ENCODE measurements at regions not wholly inside any gene's neighbourhood (a gene's known extent, or its start where the extent isn't known, plus 50 kb on each side); places are given as distances from the start of the nearest gene placed in this dataset.

DNA sequence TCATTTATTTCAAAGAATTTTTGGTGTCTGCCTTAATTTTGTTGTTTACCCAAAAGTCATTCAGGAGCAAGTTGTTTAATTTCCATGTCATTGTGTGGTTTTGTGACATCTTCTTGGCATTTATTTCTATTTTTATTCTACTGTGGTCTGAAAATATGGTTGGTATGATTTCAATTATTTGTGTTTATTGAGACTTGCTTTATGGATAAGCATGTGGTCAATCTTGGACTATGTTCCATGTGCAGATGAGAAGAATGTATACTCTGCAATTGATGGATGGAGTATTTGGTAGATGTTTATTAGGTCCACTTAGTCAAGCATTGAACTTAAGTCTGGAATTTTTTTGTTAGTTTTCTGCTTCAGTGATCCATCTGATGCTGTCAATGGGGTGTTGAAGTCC, 383.0 kb downstream of the PMP22 start:
- Histone ChIP-seq H4K8ac (ENCODE audit: low read depth, low read length) (no peak overlapping the region), H2AK5ac (ENCODE audit: low read length) (no peak overlapping the region), H3K23ac (ENCODE audit: low read length) (no peak overlapping the region), H4K91ac (ENCODE audit: low read depth, low read length) (no peak overlapping the region), H3K9ac (ENCODE audit: low read length) (no peak overlapping the region), H3K79me1 (ENCODE audit: low read length) (no peaks in the 10 kb centered on the region), H3K4me2 (ENCODE audit: low read length) (no peak overlapping the region), H3K4me3 (ENCODE audit: low read depth, low read length) (no peak overlapping the region), H2BK120ac (ENCODE audit: insufficient read depth, low read length, poor library complexity) (no peak overlapping the region), H3K27ac (ENCODE audit: low read depth, low read length) (no peak overlapping the region), H3K4me1 (ENCODE audit: control insufficient read depth in 1 of 2, insufficient read depth in 2 of 2, low read length in 2 of 2) (no peaks in the 10 kb centered on the region), H2BK5ac (ENCODE audit: low read depth, low read length, poor library complexity) (no peak overlapping the region), H4K12ac (ENCODE audit: low read depth, low read length) (no peak overlapping the region), H3K9me3 (ENCODE audit: insufficient read depth, low read depth, low read length) (peaks cover 8% of the 10 kb centered on the region), H3K27me3 (ENCODE audit: insufficient read depth, low read length) (no peaks in the 10 kb centered on the region), H3K4ac (ENCODE audit: low read depth, low read length) (no peak overlapping the region), H3K18ac (ENCODE audit: low read length) (no peak overlapping the region), H3K36me3 (ENCODE audit: control insufficient read depth in 1 of 2, insufficient read depth in 2 of 2, low read length in 2 of 2) (no peaks in the 10 kb centered on the region), H3K14ac (ENCODE audit: low read length) (no peak overlapping the region), H2AFZ (ENCODE audit: insufficient read depth, low read length, poor library complexity) (no peak overlapping the region), H2BK12ac (ENCODE audit: low read length) (no peak overlapping the region), H3K79me2 (ENCODE audit: control insufficient read depth, insufficient read depth, low read length, poor library complexity) (no peaks in the 10 kb centered on the region)
- no peak for DNase-seq

DNA sequence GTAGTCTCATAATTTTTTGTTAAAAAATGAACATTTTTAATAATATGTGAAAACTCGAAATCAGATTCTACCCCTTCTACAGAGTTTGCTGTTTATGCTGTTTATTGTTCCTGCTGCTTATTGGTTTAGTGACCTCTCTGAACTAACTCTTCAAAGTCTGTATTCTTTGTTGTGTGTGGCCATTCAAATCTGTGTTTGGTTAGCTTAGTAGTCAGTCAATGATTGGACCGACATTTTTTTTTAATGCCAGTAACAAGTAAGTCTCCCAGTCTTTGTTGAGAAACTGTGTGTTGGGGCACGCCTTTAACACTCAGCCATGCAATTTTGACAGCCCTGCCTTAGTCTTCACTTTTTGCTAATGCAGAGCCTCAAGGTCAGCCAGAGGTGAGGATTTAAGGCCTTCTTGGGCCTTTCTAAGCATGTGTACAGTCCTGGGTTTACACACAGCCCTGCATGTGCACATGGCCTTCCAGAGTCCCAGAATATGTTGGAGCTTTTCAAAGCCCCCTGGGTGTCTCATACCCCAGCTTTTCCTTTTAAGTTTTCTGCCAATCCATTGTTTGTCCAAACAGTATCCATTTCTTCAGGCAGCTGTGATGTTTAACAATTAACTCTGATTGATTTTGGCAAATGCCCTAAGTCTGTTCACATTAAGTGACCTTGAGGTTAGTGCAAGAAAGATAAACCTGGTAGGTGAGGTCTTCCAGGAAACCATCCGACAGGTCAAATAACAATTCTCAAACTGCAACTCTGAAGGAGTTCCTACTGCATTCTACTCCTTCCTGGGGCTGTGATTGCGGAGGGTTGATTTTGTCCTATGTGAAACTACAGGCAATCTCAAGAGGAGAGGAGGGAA, 389.3 kb downstream of the PMP22 start:
- H3K9ac ChIP-seq (ENCODE audit: low read length), result no peak overlapping the region
- H3K79me1 ChIP-seq (ENCODE audit: low read length), result no peaks in the 10 kb centered on the region
- H2BK5ac ChIP-seq (ENCODE audit: low read depth, low read length, poor library complexity), result no peak overlapping the region
- H4K8ac ChIP-seq (ENCODE audit: low read depth, low read length), result no peak overlapping the region
- no CpG with 5 or more reads among the region's 5 CpGs for WGBS (ENCODE audit: extremely low coverage, insufficient coverage, insufficient read length)
- H3K18ac ChIP-seq (ENCODE audit: low read length), result no peak overlapping the region
- no peak overlapping the region for H2BK12ac ChIP-seq (ENCODE audit: low read length)
- H3K27me3 ChIP-seq (ENCODE audit: insufficient read depth, low read length), result peaks cover 3% of the 10 kb centered on the region
- H3K4me3 ChIP-seq (ENCODE audit: low read depth, low read length), result no peak overlapping the region
- no peak overlapping the region for H2BK120ac ChIP-seq (ENCODE audit: insufficient read depth, low read length, poor library complexity)
- no peak overlapping the region for H4K91ac ChIP-seq (ENCODE audit: low read depth, low read length)
- no peaks in the 10 kb centered on the region for H3K4me1 ChIP-seq (ENCODE audit: control insufficient read depth in 1 of 2, insufficient read depth in 2 of 2, low read length in 2 of 2)
- DNase-seq, result no peak
- H2AK5ac ChIP-seq (ENCODE audit: low read length), result no peak overlapping the region
- no peaks in the 10 kb centered on the region for H3K9me3 ChIP-seq (ENCODE audit: insufficient read depth, low read depth, low read length)
- no peak overlapping the region for H2AFZ ChIP-seq (ENCODE audit: insufficient read depth, low read length, poor library complexity)
- no peaks in the 10 kb centered on the region for H3K79me2 ChIP-seq (ENCODE audit: control insufficient read depth, insufficient read depth, low read length, poor library complexity)
- no peaks in the 10 kb centered on the region for H3K36me3 ChIP-seq (ENCODE audit: control insufficient read depth in 1 of 2, insufficient read depth in 2 of 2, low read length in 2 of 2)
- H3K4me2 ChIP-seq (ENCODE audit: low read length), result no peak overlapping the region
- H3K14ac ChIP-seq (ENCODE audit: low read length), result no peak overlapping the region
- H4K12ac ChIP-seq (ENCODE audit: low read depth, low read length), result no peak overlapping the region
- no peak overlapping the region for H3K27ac ChIP-seq (ENCODE audit: low read depth, low read length)
- H3K4ac ChIP-seq (ENCODE audit: low read depth, low read length), result no peak overlapping the region
- H3K23ac ChIP-seq (ENCODE audit: low read length), result no peak overlapping the region

DNA sequence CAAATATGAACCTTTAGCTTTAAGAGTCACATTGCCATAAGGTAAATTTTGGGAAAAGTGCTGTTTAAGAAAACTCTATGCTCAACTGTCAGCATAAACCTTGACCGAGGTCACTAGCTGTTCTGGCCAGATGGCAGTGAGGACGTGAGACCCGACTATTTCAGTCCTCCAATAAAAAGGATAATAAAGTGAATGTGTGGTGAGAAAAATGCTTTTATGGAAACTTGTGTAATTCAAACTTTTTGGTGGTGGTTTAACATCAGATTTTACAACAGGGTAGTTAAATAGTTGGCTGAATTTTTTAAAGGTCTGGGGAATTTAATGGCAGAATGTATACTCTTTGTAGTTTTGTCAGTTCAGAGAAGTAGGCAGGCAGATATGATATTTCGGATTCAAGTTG, 391.1 kb downstream of the PMP22 start:
- Histone ChIP-seq H3K27ac (ENCODE audit: low read depth, low read length) (no peak overlapping the region), H2AK5ac (ENCODE audit: low read length) (no peak overlapping the region), H4K12ac (ENCODE audit: low read depth, low read length) (no peak overlapping the region), H3K79me1 (ENCODE audit: low read length) (no peaks in the 10 kb centered on the region), H3K18ac (ENCODE audit: low read length) (no peak overlapping the region), H3K4ac (ENCODE audit: low read depth, low read length) (no peak overlapping the region), H3K9me3 (ENCODE audit: insufficient read depth, low read depth, low read length) (no peaks in the 10 kb centered on the region), H2BK120ac (ENCODE audit: insufficient read depth, low read length, poor library complexity) (no peak overlapping the region), H3K4me3 (ENCODE audit: low read depth, low read length) (no peak overlapping the region), H3K14ac (ENCODE audit: low read length) (no peak overlapping the region), H4K8ac (ENCODE audit: low read depth, low read length) (no peak overlapping the region), H3K9ac (ENCODE audit: low read length) (no peak overlapping the region), H2BK12ac (ENCODE audit: low read length) (no peak overlapping the region), H3K4me2 (ENCODE audit: low read length) (no peak overlapping the region), H4K91ac (ENCODE audit: low read depth, low read length) (no peak overlapping the region), H3K79me2 (ENCODE audit: control insufficient read depth, insufficient read depth, low read length, poor library complexity) (no peaks in the 10 kb centered on the region), H3K23ac (ENCODE audit: low read length) (no peak overlapping the region), H3K36me3 (ENCODE audit: control insufficient read depth in 1 of 2, insufficient read depth in 2 of 2, low read length in 2 of 2) (no peaks in the 10 kb centered on the region), H2BK5ac (ENCODE audit: low read depth, low read length, poor library complexity) (no peak overlapping the region), H2AFZ (ENCODE audit: insufficient read depth, low read length, poor library complexity) (no peak overlapping the region), H3K4me1 (ENCODE audit: control insufficient read depth in 1 of 2, insufficient read depth in 2 of 2, low read length in 2 of 2) (no peaks in the 10 kb centered on the region), H3K27me3 (ENCODE audit: insufficient read depth, low read length) (peaks cover 3% of the 10 kb centered on the region)
- whole genome bisulfite sequencing (ENCODE audit: extremely low coverage, insufficient coverage, insufficient read length), result no CpG with 5 or more reads among the region's 4 CpGs
- DNase-seq, result no peak

DNA sequence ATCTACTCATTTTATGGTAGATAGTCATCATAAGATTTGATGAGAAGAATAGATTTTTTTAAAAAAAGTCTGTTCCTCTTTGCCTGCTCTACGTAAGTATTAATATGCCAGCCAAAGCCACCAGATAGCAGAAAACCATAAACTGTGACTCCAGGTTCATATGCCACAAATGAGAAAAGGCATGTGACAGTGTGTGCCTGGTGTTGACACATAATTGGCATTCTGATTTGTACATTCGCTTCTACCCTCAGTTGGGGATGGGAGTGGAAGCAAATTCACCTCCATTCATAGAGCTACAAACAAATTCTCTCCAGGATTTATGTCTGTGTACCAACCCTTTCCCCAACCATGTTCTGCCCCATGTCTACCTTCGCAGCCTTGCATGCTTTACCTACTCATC, 391.6 kb downstream of the PMP22 start:
- no peak overlapping the region for H2AFZ ChIP-seq (ENCODE audit: insufficient read depth, low read length, poor library complexity)
- no peak for DNase-seq
- no peaks in the 10 kb centered on the region for H3K4me1 ChIP-seq (ENCODE audit: control insufficient read depth in 1 of 2, insufficient read depth in 2 of 2, low read length in 2 of 2)
- no peak overlapping the region for H3K4me3 ChIP-seq (ENCODE audit: low read depth, low read length)
- no peaks in the 10 kb centered on the region for H3K36me3 ChIP-seq (ENCODE audit: control insufficient read depth in 1 of 2, insufficient read depth in 2 of 2, low read length in 2 of 2)
- no peak overlapping the region for H2AK5ac ChIP-seq (ENCODE audit: low read length)
- no CpG with 5 or more reads among the region's 3 CpGs for WGBS (ENCODE audit: extremely low coverage, insufficient coverage, insufficient read length)
- H3K9me3 ChIP-seq (ENCODE audit: insufficient read depth, low read depth, low read length), result no peaks in the 10 kb centered on the region
- no peak overlapping the region for H2BK120ac ChIP-seq (ENCODE audit: insufficient read depth, low read length, poor library complexity)
- no peak overlapping the region for H4K8ac ChIP-seq (ENCODE audit: low read depth, low read length)
- no peak overlapping the region for H3K27ac ChIP-seq (ENCODE audit: low read depth, low read length)
- peaks cover 3% of the 10 kb centered on the region for H3K27me3 ChIP-seq (ENCODE audit: insufficient read depth, low read length)
- H3K4me2 ChIP-seq (ENCODE audit: low read length), result no peak overlapping the region
- H3K9ac ChIP-seq (ENCODE audit: low read length), result no peak overlapping the region
- H2BK12ac ChIP-seq (ENCODE audit: low read length), result no peak overlapping the region
- no peak overlapping the region for H3K14ac ChIP-seq (ENCODE audit: low read length)
- no peak overlapping the region for H4K12ac ChIP-seq (ENCODE audit: low read depth, low read length)
- H3K79me1 ChIP-seq (ENCODE audit: low read length), result no peaks in the 10 kb centered on the region
- no peak overlapping the region for H4K91ac ChIP-seq (ENCODE audit: low read depth, low read length)
- no peak overlapping the region for H3K23ac ChIP-seq (ENCODE audit: low read length)
- no peaks in the 10 kb centered on the region for H3K79me2 ChIP-seq (ENCODE audit: control insufficient read depth, insufficient read depth, low read length, poor library complexity)
- H2BK5ac ChIP-seq (ENCODE audit: low read depth, low read length, poor library complexity), result no peak overlapping the region
- H3K18ac ChIP-seq (ENCODE audit: low read length), result no peak overlapping the region
- H3K4ac ChIP-seq (ENCODE audit: low read depth, low read length), result no peak overlapping the region
